Lung (tissue), 11 donors: ENCODE measurements at regions not wholly inside any gene's neighbourhood (a gene's known extent, or its start where the extent isn't known, plus 50 kb on each side); places are given as distances from the start of the nearest gene placed in this dataset.

Experiments used
- ATAC-seq: fragments of 200-7000 bp; cut with Tn5 transposase; one replicate; pipeline ENCODE4 v1.9.1; 2020; ENCODE audit warnings: moderate number of reproducible peaks; ENCODE audit not compliant: insufficient read depth, low FRiP score
- DNase-seq, 3 donors: peaks; one replicate each; pipeline ENCODE4 v3.0.0-alpha.2; 2013 to 2017
- H3K27ac ChIP-seq, 2 donors: one replicate each; pipeline ENCODE4 v1.5.1; 2013; ENCODE audit warnings: mild to moderate bottlenecking in 2 of 2, moderate library complexity in 2 of 2, control low read depth in 1 of 2, inconsistent platforms in 1 of 2, low read depth in 1 of 2, low read length in 1 of 2
- H3K27me3 ChIP-seq, 3 donors: one replicate each; pipeline ENCODE4 v1.5.1; 2013; ENCODE audit warnings: low read length in 2 of 3; ENCODE audit not compliant: control insufficient read depth in 3 of 3, insufficient read depth in 3 of 3
- H3K36me3 ChIP-seq, 4 donors: one replicate each; pipeline ENCODE4 v1.5.1; 2013; ENCODE audit warnings: low read length in 4 of 4, mild to moderate bottlenecking in 1 of 4, moderate library complexity in 1 of 4; ENCODE audit not compliant: control insufficient read depth in 4 of 4, insufficient read depth in 4 of 4
- H3K4me1 ChIP-seq, 5 donors: one replicate each; pipeline ENCODE4 v1.5.1; 2013; ENCODE audit warnings: low read length in 5 of 5, mild to moderate bottlenecking in 2 of 5, moderate library complexity in 1 of 5; ENCODE audit not compliant: control insufficient read depth in 5 of 5, insufficient read depth in 5 of 5
- H3K4me3 ChIP-seq: one replicate; pipeline ENCODE4 v1.5.1; 2013; ENCODE audit warnings: mild to moderate bottlenecking, control low read depth, moderate library complexity
- H3K9ac ChIP-seq, 2 donors: one replicate each; pipeline ENCODE4 v1.5.1; 2013; ENCODE audit warnings: low read length in 2 of 2, control low read depth in 1 of 2; ENCODE audit not compliant: insufficient read depth in 1 of 2
- H3K9me3 ChIP-seq, 4 donors: one replicate each; pipeline ENCODE4 v1.5.1; 2013; ENCODE audit warnings: low read length in 3 of 4, mild to moderate bottlenecking in 1 of 4, moderate library complexity in 1 of 4; ENCODE audit not compliant: control insufficient read depth in 4 of 4, insufficient read depth in 3 of 4
- CTCF ChIP-seq: IDR thresholded peaks from 2 replicates; pipeline ENCODE4 v1.5.1; 2012; ENCODE audit warnings: mild to moderate bottlenecking; ENCODE audit errors: control extremely low read depth, extremely low read depth
- WGBS, 2 donors: extraction: QIAGEN DNeasy Blood & Tissue Kit; methylation state at CpG; one replicate each; pipeline ENCODE4 v1.1.7; 2013; 5-methylcytosine and 5-hydroxymethylcytosine counted together
- donor health status: control.
- donor health status: control.
- donor health status: Bipolar disorder and iron deficiency.
- donor health status: healthy.
- donor health status: DM: yes; HTN: yes; CAD: no.

GRCh38 chr11:116601814-116602636 lies 170.8 kb downstream of the BUD13 start:
- TF ChIP-seq CTCF: no peak
- Histone ChIP-seq H3K27me3 (peaks cover 0 to 3% (median 0%) of the 10 kb centered on the region in 3 donors), H3K9me3 (peaks cover 0 to 3% (median 0%) of the 10 kb centered on the region in 4 donors), H3K27ac (no peak overlapping the region), H3K36me3 (no peaks in the 10 kb centered on the region), H3K9ac (no peak overlapping the region), H3K4me3 (no peak overlapping the region), H3K4me1 (no peaks in the 10 kb centered on the region)
- WGBS, 2 donors: 57% methylated on average over 11 of the region's 11 CpGs
- no peak for DNase-seq
- ATAC-seq: no peak

GRCh38 chr11:116600930-116601329 lies 171.9 kb downstream of the BUD13 start:
- Histone ChIP-seq H3K9ac (no peak overlapping the region), H3K9me3 (peaks cover 0 to under 1% (median 0%) of the 10 kb centered on the region in 4 donors), H3K4me3 (no peak overlapping the region), H3K27me3 (peaks cover 0 to 3% (median 0%) of the 10 kb centered on the region in 3 donors), H3K4me1 (no peaks in the 10 kb centered on the region), H3K36me3 (no peaks in the 10 kb centered on the region), H3K27ac (no peak overlapping the region)
- no peak for ATAC-seq
- no peak for TF ChIP-seq CTCF
- 79 to 82% methylated on average over 4 of the region's 4 CpGs for WGBS, 2 donors
- DNase-seq: no peak

GRCh38 chr11:116598556-116598955 lies 174.2 kb downstream of the BUD13 start:
- no peak for ATAC-seq
- 73 to 86% methylated on average over 3 of the region's 3 CpGs for WGBS, 2 donors
- Histone ChIP-seq H3K4me1 (no peaks in the 10 kb centered on the region), H3K4me3 (no peak overlapping the region), H3K9me3 (no peaks in the 10 kb centered on the region), H3K27me3 (peaks cover 0 to 3% (median 0%) of the 10 kb centered on the region in 3 donors), H3K9ac (no peak overlapping the region), H3K36me3 (no peaks in the 10 kb centered on the region), H3K27ac (no peak overlapping the region)
- no peak for DNase-seq
- TF ChIP-seq CTCF: no peak
